Fibroblast of pulmonary artery (primary cell): ENCODE measurements at regions not wholly inside any gene's neighbourhood (a gene's known extent, or its start where the extent isn't known, plus 50 kb on each side); places are given as distances from the start of the nearest gene placed in this dataset.

ENCODE experiments used
- DNase-seq: peaks from one replicate; pipeline ENCODE4 v3.0.0-alpha.2; 2010; ENCODE audit warnings: low read depth
- H3K4me3 ChIP-seq: replicated peaks from 2 replicates; pipeline ENCODE4 v1.5.1; 2011; ENCODE audit warnings: low read depth, mild to moderate bottlenecking, control low read depth, low read length, moderate library complexity
- TF ChIP-seq, protein P1 (sequence below): IDR thresholded peaks from 2 replicates; pipeline ENCODE4 v1.5.1; 2011; ENCODE audit warnings: mild to moderate bottlenecking, control low read depth, low read length, inconsistent platforms; ENCODE audit errors: missing control alignments

DNA sequence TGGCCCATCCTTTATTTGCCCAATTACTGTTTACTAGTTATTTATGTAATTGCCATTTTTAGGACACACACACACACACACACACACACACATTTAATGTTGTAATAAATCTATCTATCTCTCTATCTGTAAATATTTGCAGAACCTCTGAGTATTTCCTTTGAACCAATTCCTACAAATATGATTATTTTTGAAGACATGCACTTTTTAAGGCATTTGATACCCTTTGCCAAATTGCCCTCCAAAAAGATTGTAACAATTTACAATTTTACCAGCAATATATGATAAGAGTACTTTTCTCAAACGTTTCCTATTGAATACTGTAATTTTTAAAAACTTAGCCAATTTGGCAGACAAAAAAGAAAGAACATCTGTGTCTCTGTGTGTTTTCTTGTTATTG, 143.8 kb upstream of the FOXF1 start:
- H3K4me3 ChIP-seq, result no peak overlapping the region
- no peak for DNase-seq
- TF ChIP-seq, protein P1, sequence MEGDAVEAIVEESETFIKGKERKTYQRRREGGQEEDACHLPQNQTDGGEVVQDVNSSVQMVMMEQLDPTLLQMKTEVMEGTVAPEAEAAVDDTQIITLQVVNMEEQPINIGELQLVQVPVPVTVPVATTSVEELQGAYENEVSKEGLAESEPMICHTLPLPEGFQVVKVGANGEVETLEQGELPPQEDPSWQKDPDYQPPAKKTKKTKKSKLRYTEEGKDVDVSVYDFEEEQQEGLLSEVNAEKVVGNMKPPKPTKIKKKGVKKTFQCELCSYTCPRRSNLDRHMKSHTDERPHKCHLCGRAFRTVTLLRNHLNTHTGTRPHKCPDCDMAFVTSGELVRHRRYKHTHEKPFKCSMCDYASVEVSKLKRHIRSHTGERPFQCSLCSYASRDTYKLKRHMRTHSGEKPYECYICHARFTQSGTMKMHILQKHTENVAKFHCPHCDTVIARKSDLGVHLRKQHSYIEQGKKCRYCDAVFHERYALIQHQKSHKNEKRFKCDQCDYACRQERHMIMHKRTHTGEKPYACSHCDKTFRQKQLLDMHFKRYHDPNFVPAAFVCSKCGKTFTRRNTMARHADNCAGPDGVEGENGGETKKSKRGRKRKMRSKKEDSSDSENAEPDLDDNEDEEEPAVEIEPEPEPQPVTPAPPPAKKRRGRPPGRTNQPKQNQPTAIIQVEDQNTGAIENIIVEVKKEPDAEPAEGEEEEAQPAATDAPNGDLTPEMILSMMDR, result no peak

DNA sequence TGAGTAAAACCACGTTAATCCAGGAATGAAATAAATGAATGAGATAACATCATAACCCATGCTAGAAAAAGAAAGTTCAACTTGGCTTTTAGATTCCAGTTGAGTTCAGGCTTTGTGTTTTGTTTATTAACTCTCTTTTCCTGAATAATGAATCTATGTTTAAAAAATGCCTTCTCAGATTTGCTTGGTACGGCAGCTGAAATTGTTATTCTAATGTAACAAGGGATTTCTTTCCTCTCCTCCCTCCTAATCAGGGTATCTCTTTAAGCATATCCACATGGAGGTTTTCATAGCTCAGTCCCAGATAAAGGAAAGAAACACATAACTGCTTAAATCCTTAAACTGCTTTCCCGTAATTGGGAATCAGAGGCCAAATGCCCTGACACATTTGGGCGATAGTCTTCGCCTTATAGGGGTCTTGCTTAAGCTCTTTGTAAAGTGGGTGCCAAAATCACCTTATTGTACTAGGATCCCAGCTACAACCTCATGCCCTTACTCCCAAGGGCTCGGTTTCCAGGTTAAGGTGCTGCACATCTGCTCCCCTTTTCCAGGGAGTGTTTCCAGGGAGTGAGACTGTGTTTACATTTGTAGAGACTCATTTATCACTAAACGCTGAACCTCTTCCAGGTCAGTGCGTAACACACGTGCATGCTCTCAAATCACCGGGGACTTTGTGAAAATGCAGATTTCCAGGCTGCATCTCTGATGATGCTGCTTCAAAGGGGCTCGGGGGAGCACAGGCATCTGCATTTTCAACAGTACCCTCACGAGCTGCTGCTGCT, 142.8 kb upstream of the FOXF1 start:
- TF ChIP-seq, protein P1, result no peak
- DNase-seq, result no peak
- no peak overlapping the region for H3K4me3 ChIP-seq

DNA sequence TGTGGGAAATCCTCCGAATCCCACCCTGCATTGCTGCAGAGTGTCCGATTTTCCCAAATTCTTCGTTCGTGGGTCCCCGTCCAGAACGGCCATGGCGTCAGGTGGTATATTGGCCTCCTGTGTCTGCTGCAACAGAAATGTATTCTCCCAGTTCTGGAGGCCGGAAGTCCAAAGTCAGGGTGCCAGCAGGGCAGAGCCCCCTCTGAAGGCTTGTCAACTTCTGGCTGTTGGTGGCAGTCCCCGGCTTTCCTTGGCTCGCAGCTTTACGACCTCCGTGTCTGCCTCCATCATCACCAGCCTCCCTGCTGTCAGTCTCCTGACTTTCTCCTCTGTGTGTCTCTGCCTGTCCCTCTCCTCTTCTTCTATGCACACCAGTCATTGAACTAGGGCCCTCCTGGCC, 142.1 kb upstream of the FOXF1 start:
- H3K4me3 ChIP-seq, result no peak overlapping the region
- DNase-seq, result no peak
- TF ChIP-seq, protein P1, result no peak

DNA sequence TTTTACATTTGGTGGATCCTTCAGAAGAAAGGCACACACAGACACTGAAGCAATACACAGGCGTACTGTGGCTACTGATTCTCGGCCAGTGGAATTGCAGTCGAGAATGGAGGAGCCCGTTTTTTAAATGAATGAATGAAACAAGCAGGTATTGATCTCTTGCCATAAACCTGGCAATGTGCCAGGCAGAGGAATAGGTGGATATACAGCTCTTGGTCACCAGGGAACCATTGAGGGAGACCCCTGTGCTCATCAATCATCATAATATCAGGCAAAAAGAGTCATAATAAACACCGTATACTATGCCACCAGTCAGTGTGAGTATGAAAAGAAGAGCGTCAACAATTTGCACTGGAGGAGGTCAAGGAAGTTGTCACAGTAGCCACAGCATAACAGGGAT, 140.3 kb upstream of the FOXF1 start:
- no peak overlapping the region for H3K4me3 ChIP-seq
- TF ChIP-seq, protein P1, result no peak
- DNase-seq, result no peak

DNA sequence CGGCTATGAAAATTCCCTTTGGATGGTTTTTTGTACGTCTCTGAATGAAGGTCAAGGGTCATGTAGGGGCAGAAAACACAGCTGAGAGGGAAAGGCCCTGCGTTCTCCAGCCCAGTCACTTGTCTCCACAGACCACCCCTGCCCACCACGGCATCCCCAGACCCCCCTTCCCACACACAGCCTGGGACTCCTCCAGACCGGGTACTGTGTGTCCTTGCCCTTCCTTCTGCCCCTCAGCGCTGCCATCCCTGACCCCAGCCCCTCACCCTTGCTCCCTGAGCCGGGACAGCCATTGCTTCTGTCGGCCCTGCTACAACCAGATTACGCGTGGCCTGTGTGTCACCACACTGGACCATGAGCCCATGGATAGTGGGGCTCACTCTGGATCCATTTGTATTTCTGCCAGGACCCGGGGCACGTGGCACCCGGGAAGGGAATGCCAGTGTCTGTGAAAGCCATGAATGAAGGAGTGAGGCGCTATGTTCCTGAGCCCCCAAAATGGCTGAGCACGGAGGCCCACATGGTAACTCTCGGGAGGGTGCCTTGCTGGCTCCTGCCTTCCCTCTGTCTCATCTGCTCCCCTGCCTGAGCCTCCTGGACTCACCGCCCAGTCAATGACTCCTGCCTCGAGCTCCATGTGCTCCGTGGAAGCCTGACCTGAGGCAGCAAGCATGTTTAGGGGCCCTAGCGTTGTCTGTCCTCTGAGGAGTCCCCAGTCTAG, 139.1 kb upstream of the FOXF1 start:
- DNase-seq, result no peak
- H3K4me3 ChIP-seq, result no peak overlapping the region
- TF ChIP-seq, protein P1, result no peak

DNA sequence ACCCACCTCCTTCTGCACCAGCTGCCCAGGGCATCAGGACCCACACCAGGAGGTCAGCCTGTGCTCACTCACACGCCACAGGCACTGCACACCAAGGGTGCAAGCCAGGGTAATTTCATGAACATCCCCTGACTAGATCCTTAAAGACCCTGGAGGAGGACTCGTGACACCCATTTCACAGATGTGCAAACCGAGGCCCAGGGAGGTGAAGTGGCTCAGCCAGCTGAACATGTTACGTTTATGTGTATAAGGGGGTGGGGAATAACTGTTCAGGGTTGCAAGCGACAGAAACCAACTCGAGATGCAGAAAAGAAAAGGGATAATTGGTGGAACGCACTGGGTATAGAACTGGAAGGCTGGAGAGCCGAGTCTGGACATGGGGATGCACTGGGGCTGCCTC, 138.1 kb upstream of the FOXF1 start:
- TF ChIP-seq, protein P1, result no peak
- no peak for DNase-seq

More for the DNA sequence above, 138.1 kb upstream of the FOXF1 start:
- no peak overlapping the region for H3K4me3 ChIP-seq
